Upper lobe of left lung (tissue), 6 donors: ENCODE measurements at regions not wholly inside any gene's neighbourhood (a gene's known extent, or its start where the extent isn't known, plus 50 kb on each side); places are given as distances from the start of the nearest gene placed in this dataset.

Source experiments
- ATAC-seq, 2 donors: fragments of 200-7000 bp; cut with Tn5 transposase; one replicate each; pipeline ENCODE4 v1.9.1; 2022; ENCODE audit warnings: mild to moderate bottlenecking in 2 of 2, moderate library complexity in 2 of 2; ENCODE audit not compliant: low FRiP score in 2 of 2
- DNase-seq, 2 donors: peaks; one replicate each; pipeline ENCODE4 v3.0.0-alpha.2; 2019 to 2020
- H3K27ac ChIP-seq, 4 donors: fragments of 200-600 bp; sonication (generic); one replicate each; pipeline ENCODE4 v1.5.1; 2016 to 2019
- H3K27me3 ChIP-seq, 4 donors: fragments of 200-600 bp; sonication (generic); one replicate each; pipeline ENCODE4 v1.5.1; 2017 to 2019
- H3K36me3 ChIP-seq, 4 donors: fragments of 200-600 bp; sonication (generic); one replicate each; pipeline ENCODE4 v1.5.1; 2016 to 2019
- H3K4me1 ChIP-seq, 4 donors: fragments of 200-600 bp; sonication (generic); one replicate each; pipeline ENCODE4 v1.5.1; 2018 to 2019
- H3K4me3 ChIP-seq, 4 donors: fragments of 200-600 bp; sonication (generic); one replicate each; pipeline ENCODE4 v1.5.1; 2017 to 2019; ENCODE audit warnings: mild to moderate bottlenecking in 2 of 4, moderate library complexity in 1 of 4
- H3K9me3 ChIP-seq, 4 donors: fragments of 200-600 bp; sonication (generic); one replicate each; pipeline ENCODE4 v1.5.1; 2018 to 2019
- EP300 ChIP-seq, 4 donors: sonication (generic); formaldehyde crosslinking; IDR thresholded peaks; one replicate each; pipeline ENCODE4 v1.5.1; 2017; ENCODE audit warnings: antibody characterized with exemption in 4 of 4, control low read depth in 2 of 4
- POLR2A ChIP-seq, 4 donors: fragments of 450-650 bp; IDR thresholded peaks; one replicate each; pipeline ENCODE4 v1.5.1; 2016 to 2017; ENCODE audit warnings: antibody characterized with exemption in 4 of 4, mild to moderate bottlenecking in 2 of 4
- POLR2AphosphoS5 ChIP-seq, 2 donors: sonication (generic); formaldehyde crosslinking; IDR thresholded peaks; one replicate each; pipeline ENCODE4 v1.5.1; 2017; ENCODE audit warnings: antibody characterized with exemption in 2 of 2
- WGBS, 2 donors: methylation state at CpG; one replicate each; pipeline ENCODE4 v1.1.5; 2017 to 2018; 5-methylcytosine and 5-hydroxymethylcytosine counted together
- TF ChIP-seq, protein P1 (sequence below), 6 experiments: fragments of 450-650 bp in 4 of 6; fragments of 200-600 bp in 2 of 6; sonication (generic) in 2 of 6; IDR thresholded peaks; one replicate each; pipeline ENCODE4 v1.5.1; 2016 to 2019; ENCODE audit warnings: antibody characterized with exemption in 6 of 6
- donor health status: DM: no; HTN: no; CAD: no; lungs with moderate emphysema.
- donor health status: DM: no; HTN: yes; CAD: no; lungs with severe emphysema.

DNA sequence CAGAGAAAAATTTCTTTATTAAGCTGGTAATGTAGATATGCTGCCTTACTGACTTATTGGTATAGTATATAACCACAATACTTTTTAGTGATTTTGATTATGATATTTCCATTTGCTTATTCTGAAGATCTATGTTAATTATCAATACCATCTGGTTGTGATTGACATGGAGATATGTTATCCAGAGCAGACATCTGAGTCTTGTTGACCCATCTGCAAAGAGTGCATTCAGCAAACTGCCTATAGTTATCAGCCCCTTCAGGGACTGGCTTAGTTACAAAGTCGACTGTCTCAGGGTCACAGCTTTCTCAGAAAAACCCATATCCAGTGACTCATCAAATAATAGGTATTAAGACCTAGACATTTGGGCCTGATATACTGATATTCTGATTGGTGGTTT, 475.7 kb downstream of the DSC3 start:
- DNase-seq = no peak
- no peak for TF ChIP-seq POLR2A (IDR thresholded peaks at IDR 0.05)
- no peak for TF ChIP-seq EP300 (IDR thresholded peaks at IDR 0.05)
- no peak for TF ChIP-seq POLR2AphosphoS5 (IDR thresholded peaks at IDR 0.05)
- TF ChIP-seq, protein P1, sequence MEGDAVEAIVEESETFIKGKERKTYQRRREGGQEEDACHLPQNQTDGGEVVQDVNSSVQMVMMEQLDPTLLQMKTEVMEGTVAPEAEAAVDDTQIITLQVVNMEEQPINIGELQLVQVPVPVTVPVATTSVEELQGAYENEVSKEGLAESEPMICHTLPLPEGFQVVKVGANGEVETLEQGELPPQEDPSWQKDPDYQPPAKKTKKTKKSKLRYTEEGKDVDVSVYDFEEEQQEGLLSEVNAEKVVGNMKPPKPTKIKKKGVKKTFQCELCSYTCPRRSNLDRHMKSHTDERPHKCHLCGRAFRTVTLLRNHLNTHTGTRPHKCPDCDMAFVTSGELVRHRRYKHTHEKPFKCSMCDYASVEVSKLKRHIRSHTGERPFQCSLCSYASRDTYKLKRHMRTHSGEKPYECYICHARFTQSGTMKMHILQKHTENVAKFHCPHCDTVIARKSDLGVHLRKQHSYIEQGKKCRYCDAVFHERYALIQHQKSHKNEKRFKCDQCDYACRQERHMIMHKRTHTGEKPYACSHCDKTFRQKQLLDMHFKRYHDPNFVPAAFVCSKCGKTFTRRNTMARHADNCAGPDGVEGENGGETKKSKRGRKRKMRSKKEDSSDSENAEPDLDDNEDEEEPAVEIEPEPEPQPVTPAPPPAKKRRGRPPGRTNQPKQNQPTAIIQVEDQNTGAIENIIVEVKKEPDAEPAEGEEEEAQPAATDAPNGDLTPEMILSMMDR (IDR thresholded peaks at IDR 0.05) = no peak
- ATAC-seq = no peak
- Histone ChIP-seq H3K4me3 (no peak overlapping the region), H3K27ac (no peak overlapping the region), H3K27me3 (no peaks in the 10 kb centered on the region), H3K9me3 (no peaks in the 10 kb centered on the region), H3K36me3 (no peaks in the 10 kb centered on the region), H3K4me1 (no peaks in the 10 kb centered on the region)
- 50 to 80% methylated on average over 1 of the region's 1 CpG for WGBS, 2 donors

DNA sequence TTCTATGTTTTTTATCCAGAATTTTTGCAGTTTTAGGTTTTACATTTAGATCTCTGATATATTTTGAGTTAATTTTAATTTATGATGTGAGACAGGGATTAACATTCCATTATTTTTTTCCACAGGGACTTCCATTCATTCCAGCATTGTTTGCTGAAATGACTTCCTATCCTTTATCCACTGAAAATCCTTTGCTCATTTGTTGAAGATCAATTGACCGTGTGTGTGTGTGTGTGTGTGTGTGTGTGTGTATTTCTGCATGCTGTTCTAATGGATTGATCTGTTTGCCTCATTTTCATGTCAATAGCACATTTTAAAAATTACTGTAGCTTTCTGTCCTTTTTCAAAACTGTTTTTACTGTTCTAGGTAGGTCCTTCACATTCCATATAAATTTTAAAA, 480.3 kb downstream of the DSC3 start:
- no peaks in the 10 kb centered on the region for H3K9me3 ChIP-seq
- TF ChIP-seq EP300 (IDR thresholded peaks at IDR 0.05) = no peak
- TF ChIP-seq, protein P1 (IDR thresholded peaks at IDR 0.05) = no peak
- no peak for TF ChIP-seq POLR2AphosphoS5 (IDR thresholded peaks at IDR 0.05)
- no peak for TF ChIP-seq POLR2A (IDR thresholded peaks at IDR 0.05)

DNA sequence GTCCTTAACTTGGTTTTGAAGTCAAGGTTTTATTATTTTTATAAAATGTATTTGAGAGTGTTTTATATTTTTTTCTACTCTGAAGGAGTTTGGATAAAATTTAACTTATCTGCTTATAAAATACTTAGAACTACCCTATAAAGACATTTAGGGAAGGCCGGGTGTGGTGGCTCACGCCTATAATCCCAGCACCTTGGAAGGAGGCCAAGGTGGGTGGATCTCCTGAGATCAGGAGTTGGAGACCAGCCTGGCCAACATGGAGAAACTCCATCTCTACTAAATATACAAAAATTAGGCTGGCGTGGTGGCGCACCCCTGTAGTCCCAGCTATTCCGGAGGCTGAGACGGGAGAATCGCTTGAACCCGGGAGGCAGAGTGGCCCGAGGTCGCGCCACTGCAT, 486.4 kb downstream of the DSC3 start:
- no peak for ATAC-seq
- WGBS, 2 donors = 90 to 93% methylated on average over 11 of the region's 11 CpGs
- Histone ChIP-seq H3K27me3 (no peaks in the 10 kb centered on the region), H3K36me3 (no peaks in the 10 kb centered on the region), H3K27ac (no peak overlapping the region), H3K4me1 (no peaks in the 10 kb centered on the region), H3K4me3 (no peak overlapping the region), H3K9me3 (no peaks in the 10 kb centered on the region)
- no peak for TF ChIP-seq POLR2AphosphoS5 (IDR thresholded peaks at IDR 0.05)
- TF ChIP-seq EP300 (IDR thresholded peaks at IDR 0.05) = no peak
- peak in 1 of 2 donors; percentile 36 for DNase-seq

More for the DNA sequence above, 480.3 kb downstream of the DSC3 start:
- Histone ChIP-seq H3K36me3 (no peaks in the 10 kb centered on the region), H3K4me1 (no peaks in the 10 kb centered on the region), H3K27me3 (no peaks in the 10 kb centered on the region), H3K4me3 (no peak overlapping the region), H3K27ac (no peak overlapping the region)
- no peak for ATAC-seq
- no peak for DNase-seq
- WGBS, 2 donors = 52 to 60% methylated on average over 1 of the region's 1 CpG

DNA sequence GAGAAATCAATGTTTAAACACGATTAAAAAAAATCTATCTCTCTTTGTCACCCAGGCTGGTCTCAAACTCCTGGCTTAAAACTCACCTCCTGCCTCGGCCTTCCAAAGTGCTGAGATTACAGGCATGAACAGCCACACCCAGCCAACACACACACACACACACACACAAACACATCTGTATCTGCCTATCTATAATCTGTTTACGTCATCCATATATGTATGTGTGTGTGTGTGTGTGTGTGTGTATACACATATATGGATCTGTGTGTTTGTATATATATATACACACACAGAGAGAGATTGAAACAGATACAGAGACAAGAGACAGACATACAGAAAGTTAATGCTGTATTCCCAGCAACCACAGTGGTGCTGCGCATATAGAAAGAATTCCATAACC, 497.1 kb downstream of the DSC3 start:
- ATAC-seq = no peak
- WGBS, 2 donors = 91 to 94% methylated on average over 4 of the region's 4 CpGs
- Histone ChIP-seq H3K36me3 (no peaks in the 10 kb centered on the region), H3K9me3 (no peaks in the 10 kb centered on the region), H3K27ac (no peak overlapping the region), H3K4me1 (no peaks in the 10 kb centered on the region), H3K4me3 (no peak overlapping the region), H3K27me3 (no peaks in the 10 kb centered on the region)
- no peak for DNase-seq
- TF ChIP-seq POLR2AphosphoS5 (IDR thresholded peaks at IDR 0.05) (no peak), POLR2A (IDR thresholded peaks at IDR 0.05) (no peak), EP300 (IDR thresholded peaks at IDR 0.05) (no peak)
- TF ChIP-seq, protein P1 (IDR thresholded peaks at IDR 0.05) = no peak

DNA sequence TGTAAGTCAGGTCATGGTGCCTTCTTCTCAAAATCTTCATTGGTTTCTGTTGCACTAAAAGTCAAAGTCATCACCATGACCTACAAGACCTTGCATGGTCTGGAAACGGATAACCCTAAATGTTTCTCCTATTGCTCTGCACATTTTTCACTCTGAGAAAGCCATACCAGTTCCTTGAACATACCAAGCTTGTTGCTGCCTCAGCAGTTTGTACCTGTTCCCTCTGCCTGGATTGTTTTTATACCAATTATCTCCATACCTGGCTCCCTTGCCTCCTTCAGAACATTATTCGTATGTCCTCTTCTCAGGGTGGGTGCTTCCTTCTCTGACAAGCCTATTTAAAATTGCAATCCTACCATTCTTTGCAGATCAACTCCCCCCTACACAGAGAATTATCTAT, 498.4 kb downstream of the DSC3 start:
- Histone ChIP-seq H3K27ac (no peak overlapping the region), H3K4me1 (no peaks in the 10 kb centered on the region), H3K36me3 (no peaks in the 10 kb centered on the region), H3K27me3 (no peaks in the 10 kb centered on the region), H3K9me3 (no peaks in the 10 kb centered on the region), H3K4me3 (no peak overlapping the region)
- DNase-seq (no peak), ATAC-seq (no peak)
- 91 to 93% methylated on average over 2 of the region's 2 CpGs for WGBS, 2 donors
- no peak for TF ChIP-seq EP300 (IDR thresholded peaks at IDR 0.05)
- no peak for TF ChIP-seq POLR2AphosphoS5 (IDR thresholded peaks at IDR 0.05)
- no peak for TF ChIP-seq POLR2A (IDR thresholded peaks at IDR 0.05)
- TF ChIP-seq, protein P1 (IDR thresholded peaks at IDR 0.05) = no peak
